ENCODE measurements at regions not wholly inside any gene's neighbourhood (a gene's known extent, or its start where the extent isn't known, plus 50 kb on each side); places are given as distances from the start of the nearest gene placed in this dataset.

DNA sequence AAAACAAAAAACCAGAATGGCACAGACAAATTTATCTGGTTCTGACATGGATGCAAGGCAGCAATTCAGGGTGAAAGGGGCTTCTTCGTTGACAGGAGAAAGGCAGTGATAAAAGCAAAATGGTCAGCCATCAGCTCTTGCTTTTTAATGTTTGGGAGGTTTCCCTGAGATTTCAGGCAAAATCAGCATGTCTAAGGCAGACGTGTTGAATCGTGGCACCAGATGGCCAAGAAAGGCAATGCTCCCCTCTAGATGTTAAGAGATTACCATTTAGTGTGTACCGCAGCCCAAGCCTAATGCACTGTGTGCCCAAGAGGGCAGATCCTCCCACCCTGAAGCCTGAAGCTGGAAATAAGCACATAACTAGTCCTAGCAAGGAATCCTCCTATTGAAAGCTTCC, 88.8 kb upstream of the GALNT18 start:
- no peaks in the 10 kb centered on the region for H3K36me3 ChIP-seq (ENCODE audit: control insufficient read depth, insufficient read depth, low read length)
- H3K4me3 ChIP-seq (replicated peaks in 1 of 4; ENCODE audit: control extremely low read depth in 1 of 4, insufficient read depth in 1 of 4, low read depth in 3 of 4, low read length in 4 of 4) = no peak overlapping the region
- no peaks in the 10 kb centered on the region for H3K79me2 ChIP-seq (ENCODE audit: control insufficient read depth, insufficient read depth, low read length)
- no peaks in the 10 kb centered on the region for H3K9me3 ChIP-seq (ENCODE audit: control insufficient read depth, insufficient read depth, low read depth, low read length)
- H3K4me2 ChIP-seq (ENCODE audit: extremely low read depth, insufficient read depth, low read length) = no peak overlapping the region
- H3K4me1 ChIP-seq (ENCODE audit: control insufficient read depth, extremely low read depth, insufficient read depth, low read length) = no peaks in the 10 kb centered on the region
- no peak for DNase-seq (ENCODE audit: low read depth in 2 of 2)
- no peak overlapping the region for H2AFZ ChIP-seq (ENCODE audit: low read length)
- H3K27me3 ChIP-seq (ENCODE audit: control insufficient read depth, insufficient read depth, low read length) = peaks cover 5% of the 10 kb centered on the region
- TF ChIP-seq, protein P1, sequence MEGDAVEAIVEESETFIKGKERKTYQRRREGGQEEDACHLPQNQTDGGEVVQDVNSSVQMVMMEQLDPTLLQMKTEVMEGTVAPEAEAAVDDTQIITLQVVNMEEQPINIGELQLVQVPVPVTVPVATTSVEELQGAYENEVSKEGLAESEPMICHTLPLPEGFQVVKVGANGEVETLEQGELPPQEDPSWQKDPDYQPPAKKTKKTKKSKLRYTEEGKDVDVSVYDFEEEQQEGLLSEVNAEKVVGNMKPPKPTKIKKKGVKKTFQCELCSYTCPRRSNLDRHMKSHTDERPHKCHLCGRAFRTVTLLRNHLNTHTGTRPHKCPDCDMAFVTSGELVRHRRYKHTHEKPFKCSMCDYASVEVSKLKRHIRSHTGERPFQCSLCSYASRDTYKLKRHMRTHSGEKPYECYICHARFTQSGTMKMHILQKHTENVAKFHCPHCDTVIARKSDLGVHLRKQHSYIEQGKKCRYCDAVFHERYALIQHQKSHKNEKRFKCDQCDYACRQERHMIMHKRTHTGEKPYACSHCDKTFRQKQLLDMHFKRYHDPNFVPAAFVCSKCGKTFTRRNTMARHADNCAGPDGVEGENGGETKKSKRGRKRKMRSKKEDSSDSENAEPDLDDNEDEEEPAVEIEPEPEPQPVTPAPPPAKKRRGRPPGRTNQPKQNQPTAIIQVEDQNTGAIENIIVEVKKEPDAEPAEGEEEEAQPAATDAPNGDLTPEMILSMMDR (conservative IDR thresholded peaks at IDR 0.05 in 1 of 2, IDR thresholded peaks at IDR 0.05 in 1 of 2; ENCODE audit: low read depth in 1 of 2, low read length in 2 of 2) = no peak
- no peak for TF ChIP-seq EZH2 (IDR thresholded peaks at IDR 0.05; ENCODE audit: low read length, missing control alignments)
- no peak overlapping the region for H3K9ac ChIP-seq (ENCODE audit: insufficient read depth, low read length)
- no peak overlapping the region for H3K27ac ChIP-seq (ENCODE audit: insufficient read depth, low read length)
- no peaks in the 10 kb centered on the region for H4K20me1 ChIP-seq (ENCODE audit: control insufficient read depth, extremely low read depth, insufficient read depth, low read length)

DNA sequence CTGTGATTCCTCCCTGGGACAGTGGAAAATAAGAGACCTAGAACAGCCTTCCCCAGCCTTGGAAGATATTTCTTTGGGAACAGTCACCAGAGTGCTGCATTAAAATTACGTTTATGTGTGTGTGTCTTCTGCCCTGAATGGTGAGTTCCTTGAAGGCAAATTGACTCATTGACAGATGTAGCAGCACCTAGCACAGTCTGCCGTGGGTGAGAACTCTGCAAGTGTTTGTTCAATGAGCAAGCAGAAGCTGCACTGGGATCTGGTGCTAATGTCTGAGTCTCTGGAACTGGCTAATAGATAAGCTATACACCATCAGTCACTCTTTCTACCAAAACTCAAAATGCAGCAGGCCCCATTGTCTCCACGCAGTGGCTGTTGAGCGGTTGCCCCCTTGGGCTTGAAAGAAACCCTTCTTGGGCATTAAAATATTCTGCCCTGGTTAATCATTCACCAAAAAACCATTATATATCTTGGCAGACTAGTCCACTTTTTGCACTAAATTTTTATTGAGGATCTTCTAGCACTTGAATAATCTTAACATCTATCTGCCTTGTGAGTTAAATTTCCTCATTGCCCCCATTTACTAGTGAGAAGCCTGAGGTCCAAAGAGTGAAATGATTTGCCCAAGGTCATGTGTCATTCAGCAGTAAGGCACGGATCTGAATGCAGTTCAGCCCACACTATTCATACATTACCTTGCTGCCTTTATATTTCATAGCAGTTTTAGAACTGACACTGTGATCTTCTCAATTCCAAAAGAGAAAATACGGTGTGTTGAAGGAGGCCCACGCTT, 87.8 kb upstream of the GALNT18 start:
- Histone ChIP-seq H2AFZ (ENCODE audit: low read length) (no peak overlapping the region), H4K20me1 (ENCODE audit: control insufficient read depth, extremely low read depth, insufficient read depth, low read length) (no peaks in the 10 kb centered on the region), H3K4me1 (ENCODE audit: control insufficient read depth, extremely low read depth, insufficient read depth, low read length) (no peaks in the 10 kb centered on the region), H3K79me2 (ENCODE audit: control insufficient read depth, insufficient read depth, low read length) (no peaks in the 10 kb centered on the region), H3K4me2 (ENCODE audit: extremely low read depth, insufficient read depth, low read length) (no peak overlapping the region), H3K9me3 (ENCODE audit: control insufficient read depth, insufficient read depth, low read depth, low read length) (no peaks in the 10 kb centered on the region), H3K27ac (ENCODE audit: insufficient read depth, low read length) (no peak overlapping the region), H3K36me3 (ENCODE audit: control insufficient read depth, insufficient read depth, low read length) (no peaks in the 10 kb centered on the region), H3K4me3 (replicated peaks in 1 of 4; ENCODE audit: control extremely low read depth in 1 of 4, insufficient read depth in 1 of 4, low read depth in 3 of 4, low read length in 4 of 4) (no peak overlapping the region), H3K27me3 (ENCODE audit: control insufficient read depth, insufficient read depth, low read length) (peaks cover 5% of the 10 kb centered on the region), H3K9ac (ENCODE audit: insufficient read depth, low read length) (no peak overlapping the region)
- no peak for TF ChIP-seq EZH2 (IDR thresholded peaks at IDR 0.05; ENCODE audit: low read length, missing control alignments)
- TF ChIP-seq, protein P1 (conservative IDR thresholded peaks at IDR 0.05 in 1 of 2, IDR thresholded peaks at IDR 0.05 in 1 of 2; ENCODE audit: low read depth in 1 of 2, low read length in 2 of 2) = no peak
- no peak for DNase-seq (ENCODE audit: low read depth in 2 of 2)

DNA sequence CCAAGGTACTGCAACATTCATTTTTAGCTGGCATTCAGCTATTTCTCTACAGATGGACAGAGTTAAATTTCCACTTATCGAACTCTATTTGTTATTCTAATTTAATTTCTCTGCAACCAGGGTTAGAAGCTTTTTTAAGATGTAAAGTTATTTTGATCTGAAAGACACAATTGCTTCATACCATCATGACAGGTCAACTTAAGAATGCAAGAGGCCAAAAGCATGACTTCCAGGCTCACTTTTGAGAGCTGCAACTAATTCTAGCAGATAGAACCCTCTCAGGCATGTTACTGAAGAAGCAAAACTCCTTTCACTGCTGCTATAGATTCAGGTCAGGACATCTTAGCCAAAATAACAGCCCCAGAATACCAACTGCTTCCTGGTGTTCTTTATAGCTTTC, 86.5 kb upstream of the GALNT18 start:
- no peak overlapping the region for H3K9ac ChIP-seq (ENCODE audit: insufficient read depth, low read length)
- H3K79me2 ChIP-seq (ENCODE audit: control insufficient read depth, insufficient read depth, low read length) = no peaks in the 10 kb centered on the region
- peaks cover 5% of the 10 kb centered on the region for H3K27me3 ChIP-seq (ENCODE audit: control insufficient read depth, insufficient read depth, low read length)
- H4K20me1 ChIP-seq (ENCODE audit: control insufficient read depth, extremely low read depth, insufficient read depth, low read length) = no peaks in the 10 kb centered on the region
- H3K4me2 ChIP-seq (ENCODE audit: extremely low read depth, insufficient read depth, low read length) = no peak overlapping the region
- H3K36me3 ChIP-seq (ENCODE audit: control insufficient read depth, insufficient read depth, low read length) = no peaks in the 10 kb centered on the region
- TF ChIP-seq EZH2 (IDR thresholded peaks at IDR 0.05; ENCODE audit: low read length, missing control alignments) = no peak
- TF ChIP-seq, protein P1 (conservative IDR thresholded peaks at IDR 0.05 in 1 of 2, IDR thresholded peaks at IDR 0.05 in 1 of 2; ENCODE audit: low read depth in 1 of 2, low read length in 2 of 2) = no peak
- no peak overlapping the region for H3K4me3 ChIP-seq (replicated peaks in 1 of 4; ENCODE audit: control extremely low read depth in 1 of 4, insufficient read depth in 1 of 4, low read depth in 3 of 4, low read length in 4 of 4)
- H2AFZ ChIP-seq (ENCODE audit: low read length) = no peak overlapping the region
- no peaks in the 10 kb centered on the region for H3K4me1 ChIP-seq (ENCODE audit: control insufficient read depth, extremely low read depth, insufficient read depth, low read length)
- H3K9me3 ChIP-seq (ENCODE audit: control insufficient read depth, insufficient read depth, low read depth, low read length) = no peaks in the 10 kb centered on the region
- no peak overlapping the region for H3K27ac ChIP-seq (ENCODE audit: insufficient read depth, low read length)
- DNase-seq (ENCODE audit: low read depth in 2 of 2) = no peak

All from fibroblast of lung (primary cell).